ENCODE measurements at regions not wholly inside any gene's neighbourhood (a gene's known extent, or its start where the extent isn't known, plus 50 kb on each side); places are given as distances from the start of the nearest gene placed in this dataset.

DNA sequence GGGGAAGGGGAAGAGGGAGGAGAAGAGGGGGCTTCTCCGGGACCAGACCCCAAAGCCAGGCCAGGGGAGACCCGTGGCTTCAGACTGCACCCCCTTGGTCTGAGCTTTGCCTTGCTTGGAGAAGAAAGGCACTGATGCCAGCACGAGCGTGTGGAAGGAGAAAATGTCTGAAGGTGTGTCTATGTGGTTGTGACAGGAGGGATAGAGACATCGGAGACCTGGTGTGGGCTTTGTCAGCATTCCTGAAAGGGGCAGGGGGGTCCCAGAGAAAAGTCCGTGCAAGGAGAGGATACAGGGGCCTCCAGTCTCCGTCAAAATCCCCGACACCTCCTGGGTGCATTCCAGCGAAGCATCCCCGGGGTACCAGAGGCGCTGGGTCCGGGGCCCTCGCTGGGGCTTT lies 139.0 kb upstream of the LHX5 start:
- DNase-seq (ENCODE audit: low spot score) = no peak
- TF ChIP-seq, protein P1, sequence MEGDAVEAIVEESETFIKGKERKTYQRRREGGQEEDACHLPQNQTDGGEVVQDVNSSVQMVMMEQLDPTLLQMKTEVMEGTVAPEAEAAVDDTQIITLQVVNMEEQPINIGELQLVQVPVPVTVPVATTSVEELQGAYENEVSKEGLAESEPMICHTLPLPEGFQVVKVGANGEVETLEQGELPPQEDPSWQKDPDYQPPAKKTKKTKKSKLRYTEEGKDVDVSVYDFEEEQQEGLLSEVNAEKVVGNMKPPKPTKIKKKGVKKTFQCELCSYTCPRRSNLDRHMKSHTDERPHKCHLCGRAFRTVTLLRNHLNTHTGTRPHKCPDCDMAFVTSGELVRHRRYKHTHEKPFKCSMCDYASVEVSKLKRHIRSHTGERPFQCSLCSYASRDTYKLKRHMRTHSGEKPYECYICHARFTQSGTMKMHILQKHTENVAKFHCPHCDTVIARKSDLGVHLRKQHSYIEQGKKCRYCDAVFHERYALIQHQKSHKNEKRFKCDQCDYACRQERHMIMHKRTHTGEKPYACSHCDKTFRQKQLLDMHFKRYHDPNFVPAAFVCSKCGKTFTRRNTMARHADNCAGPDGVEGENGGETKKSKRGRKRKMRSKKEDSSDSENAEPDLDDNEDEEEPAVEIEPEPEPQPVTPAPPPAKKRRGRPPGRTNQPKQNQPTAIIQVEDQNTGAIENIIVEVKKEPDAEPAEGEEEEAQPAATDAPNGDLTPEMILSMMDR (IDR thresholded peaks at IDR 0.05; ENCODE audit: extremely low read depth, missing control alignments) = no peak

DNA sequence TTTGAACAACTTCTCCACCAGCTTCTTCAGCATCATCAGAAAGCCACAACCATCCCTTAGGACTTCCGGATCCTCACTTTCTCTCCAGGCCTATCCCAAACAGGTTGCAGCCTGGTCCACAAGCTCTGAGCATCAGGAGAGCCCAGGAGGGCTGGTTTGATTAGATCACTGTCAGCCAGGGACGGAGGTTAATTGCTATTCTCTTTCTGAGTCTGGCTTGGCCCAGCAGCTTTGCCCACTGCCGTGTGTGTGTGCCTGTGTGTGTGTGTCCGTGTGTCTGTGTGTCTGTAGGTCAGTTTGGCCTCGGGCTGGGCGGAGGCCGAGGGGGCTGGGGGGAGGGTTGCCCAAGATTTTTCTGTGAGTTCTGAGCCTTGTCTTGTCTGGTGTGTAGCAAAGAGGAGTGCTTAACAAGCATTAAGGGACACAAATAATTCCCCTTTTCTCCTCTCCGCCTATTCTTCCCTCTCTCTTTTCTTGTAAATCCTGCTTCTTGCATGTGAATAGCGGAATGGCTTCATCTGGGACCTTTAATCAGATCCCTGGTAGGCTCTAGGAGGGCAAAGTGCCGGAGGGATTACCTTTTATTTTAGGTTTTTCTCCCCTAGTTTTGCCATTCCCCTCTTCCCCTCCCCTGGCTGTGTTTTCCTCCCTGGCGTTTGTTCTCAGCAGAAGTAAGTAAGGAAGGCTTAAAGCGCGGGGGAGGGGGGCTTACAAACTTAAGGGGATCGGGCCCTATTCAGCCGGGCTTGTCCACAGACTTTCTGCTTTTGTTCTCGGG lies 138.2 kb upstream of the LHX5 start:
- no peak for DNase-seq (ENCODE audit: low spot score)
- TF ChIP-seq, protein P1 (IDR thresholded peaks at IDR 0.05; ENCODE audit: extremely low read depth, missing control alignments) = no peak

DNA sequence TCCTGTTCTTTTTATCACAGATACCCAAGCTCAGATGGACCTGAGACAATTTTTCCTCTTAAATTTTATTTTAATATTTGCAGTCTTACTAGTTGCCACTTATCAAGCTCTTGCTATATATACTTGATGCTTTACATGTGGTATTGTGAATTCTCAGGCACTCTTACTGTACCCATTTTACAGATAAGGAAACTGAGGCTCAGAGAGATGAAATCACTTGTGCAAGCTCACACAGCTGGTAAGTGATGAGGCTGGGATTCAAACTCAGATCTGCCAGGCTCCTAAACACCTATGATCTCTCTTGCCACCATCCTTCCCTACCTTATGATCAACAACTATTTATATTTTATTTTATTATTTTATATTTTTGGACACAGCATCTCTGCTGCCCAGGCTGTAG lies 133.0 kb upstream of the LHX5 start:
- TF ChIP-seq, protein P1 (IDR thresholded peaks at IDR 0.05; ENCODE audit: extremely low read depth, missing control alignments) = no peak
- no peak for DNase-seq (ENCODE audit: low spot score)

DNA sequence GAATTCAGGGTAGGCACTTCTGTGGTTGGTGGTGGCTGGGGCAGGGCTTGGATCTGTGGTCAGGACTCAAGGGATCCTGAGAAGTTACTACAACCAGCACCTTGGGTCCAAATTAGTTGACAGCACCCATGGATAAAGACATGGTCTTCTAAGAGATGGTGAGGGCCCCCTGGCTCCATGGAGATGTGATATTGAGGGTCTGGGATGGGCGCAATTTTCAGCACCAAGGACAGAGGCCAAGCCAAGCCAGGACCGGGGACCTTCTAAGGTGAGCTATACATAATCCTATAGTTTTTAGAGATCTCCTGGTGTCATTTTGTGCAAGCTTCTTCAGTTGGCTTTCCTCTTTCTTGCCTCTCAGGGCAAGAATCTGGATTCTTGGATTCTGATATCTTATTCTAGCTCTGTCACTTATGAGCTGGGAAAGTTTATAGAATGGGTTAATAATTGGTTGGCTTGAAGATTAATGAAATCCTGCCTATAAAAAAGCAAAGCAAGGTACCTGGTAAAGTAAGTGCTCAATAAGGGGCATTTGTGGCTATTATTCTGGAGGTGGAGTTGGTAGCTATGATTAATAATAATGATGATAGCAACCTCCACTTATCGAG lies 130.1 kb upstream of the LHX5 start:
- DNase-seq (ENCODE audit: low spot score) = no peak
- TF ChIP-seq, protein P1 (IDR thresholded peaks at IDR 0.05; ENCODE audit: extremely low read depth, missing control alignments) = no peak

DNA sequence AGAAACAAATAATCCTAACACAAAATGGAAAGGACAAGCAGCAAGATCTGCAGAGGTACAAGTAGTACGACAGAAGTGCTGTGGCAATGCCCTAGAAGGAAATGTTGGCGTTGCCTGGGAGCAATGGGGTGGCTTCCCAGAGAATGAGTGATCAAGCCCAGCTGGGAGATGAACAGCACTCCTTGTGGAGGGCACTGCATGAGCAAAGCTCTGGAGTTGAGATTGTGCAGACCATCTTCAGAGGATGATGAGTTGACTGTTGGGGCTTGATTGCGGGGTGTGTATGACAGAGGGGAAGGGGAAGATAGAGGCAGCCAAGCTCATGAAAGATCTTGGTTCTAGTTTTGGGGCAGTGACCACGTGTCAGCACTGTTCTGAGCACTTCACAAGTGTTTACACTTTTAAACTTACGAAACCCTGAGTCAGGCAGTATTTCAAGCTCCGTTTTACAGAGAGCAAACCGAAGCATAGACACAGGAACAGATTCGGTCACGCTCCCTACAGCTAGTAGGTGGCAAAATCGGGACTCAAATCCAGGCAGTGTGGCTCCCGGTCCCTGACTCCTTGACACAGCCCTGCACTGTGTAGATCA lies 127.2 kb upstream of the LHX5 start:
- TF ChIP-seq, protein P1 (IDR thresholded peaks at IDR 0.05; ENCODE audit: extremely low read depth, missing control alignments) = no peak
- no peak for DNase-seq (ENCODE audit: low spot score)

DNA sequence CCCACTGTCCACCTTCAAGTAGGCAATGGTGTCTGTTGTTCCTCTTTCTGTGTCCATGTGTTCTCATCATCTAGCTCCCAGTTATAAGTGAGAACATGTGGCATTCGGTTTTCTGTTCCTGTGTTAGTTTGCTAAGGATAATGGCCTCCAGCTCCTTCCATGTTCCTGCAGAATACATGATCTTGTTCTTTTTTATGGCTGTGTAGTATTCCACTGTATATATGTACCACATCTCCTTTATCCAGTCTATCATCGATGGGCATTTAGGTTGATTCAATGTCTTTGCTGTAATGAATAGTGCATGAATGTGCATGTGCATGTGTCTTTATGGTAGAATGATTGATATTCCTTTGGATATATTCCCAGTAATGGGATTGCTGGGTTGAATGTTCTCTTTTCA lies 123.3 kb upstream of the LHX5 start:
- no peak for DNase-seq (ENCODE audit: low spot score)
- TF ChIP-seq, protein P1 (IDR thresholded peaks at IDR 0.05; ENCODE audit: extremely low read depth, missing control alignments) = no peak

DNA sequence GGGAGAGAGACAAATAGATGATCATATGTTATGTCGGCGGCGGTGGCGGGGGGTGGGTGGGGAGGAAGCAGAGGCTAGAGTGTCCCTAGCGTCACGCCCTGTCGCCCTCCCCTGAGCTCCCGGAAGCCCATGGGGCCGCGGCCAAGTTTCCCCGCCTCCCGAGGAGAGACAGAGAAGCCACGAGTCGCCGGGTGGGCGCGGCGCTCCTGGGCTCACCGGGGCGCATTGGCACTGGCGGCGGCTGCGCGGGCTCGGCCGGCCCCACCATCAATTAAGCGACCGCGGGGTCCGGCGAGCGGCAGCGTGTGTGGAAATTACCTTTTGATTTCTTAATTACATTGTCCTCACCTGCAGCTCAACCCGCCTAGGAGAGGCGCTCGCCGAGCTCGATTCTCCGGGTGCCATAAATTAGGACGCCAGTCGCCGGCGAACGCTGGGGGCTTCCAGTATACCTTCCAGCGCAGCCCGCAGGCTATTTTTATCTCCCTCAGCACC lies 119.9 kb upstream of the LHX5 start:
- TF ChIP-seq, protein P1 (IDR thresholded peaks at IDR 0.05; ENCODE audit: extremely low read depth, missing control alignments) = no peak
- peak; percentile 77 for DNase-seq (ENCODE audit: low spot score)

Data from GM20000 (cell line).